NCI-H510A (cell line): ENCODE measurements at regions not wholly inside any gene's neighbourhood (a gene's known extent, or its start where the extent isn't known, plus 50 kb on each side); places are given as distances from the start of the nearest gene placed in this dataset.

Experiments used
- DNase-seq: peaks from one replicate; lab custom pipeline; 2025; lab: John Stamatoyannopoulos, UW

DNA sequence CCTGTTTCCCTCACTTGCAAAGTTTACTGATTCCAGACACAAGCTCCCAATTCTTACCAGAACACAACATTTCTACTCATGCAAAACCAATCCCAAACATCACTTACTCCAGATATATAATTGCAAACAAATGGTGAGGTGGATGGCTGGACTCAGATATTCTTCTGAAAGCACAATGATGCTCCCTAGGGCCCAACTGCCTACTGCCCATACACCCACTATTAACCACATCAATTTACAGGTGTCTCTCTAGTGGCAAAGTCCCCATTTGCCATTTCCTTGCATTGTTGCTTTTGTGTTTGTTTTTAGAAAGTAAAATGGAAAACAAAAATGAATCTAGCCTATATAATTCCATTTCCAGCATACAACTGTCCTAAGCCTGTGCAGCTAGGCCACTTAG is 320.9 kb upstream of the PRDM1 start:
- DNase-seq = no peak

DNA sequence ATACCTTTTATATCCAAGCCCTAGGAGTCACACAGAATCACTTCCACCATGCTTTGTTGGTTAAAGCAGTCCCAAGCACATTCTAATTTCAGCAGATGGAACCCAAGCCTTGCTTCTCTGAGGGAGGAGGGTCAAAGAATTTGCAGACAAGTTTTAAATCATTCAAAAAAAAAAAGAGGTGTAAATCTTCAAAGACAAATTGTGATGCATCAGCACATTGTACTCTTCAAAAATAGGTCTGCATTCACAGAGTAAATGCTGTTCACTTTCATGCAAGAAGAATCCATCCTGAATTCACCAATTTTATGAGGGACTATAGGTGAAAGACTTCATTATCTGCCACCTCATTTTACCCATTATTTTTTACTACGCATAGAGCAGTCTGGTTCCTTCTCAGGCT is 321.8 kb upstream of the PRDM1 start:
- no peak for DNase-seq

DNA sequence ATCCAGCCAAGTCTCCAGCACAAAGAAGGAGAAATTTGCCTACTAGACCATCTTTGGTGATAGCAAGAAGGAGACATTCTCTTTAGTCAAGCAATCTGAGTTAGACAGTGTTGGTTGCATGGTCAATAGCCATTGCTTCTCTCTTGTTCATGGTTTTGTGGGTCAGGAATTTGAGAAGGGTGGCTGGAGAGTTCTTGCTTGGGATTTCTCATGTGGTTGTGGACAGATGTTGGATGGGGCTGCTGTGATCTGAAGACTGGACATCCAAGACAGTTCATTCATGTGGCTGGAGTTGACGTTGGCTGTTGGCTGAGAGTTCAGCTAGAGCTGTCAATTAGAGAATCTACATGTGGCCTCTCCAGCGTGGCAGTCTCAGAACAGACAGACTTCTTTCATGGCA is 322.3 kb upstream of the PRDM1 start:
- DNase-seq = no peak

GRCh38 chr6:105760746-105761145 is 325.4 kb upstream of the PRDM1 start:
- DNase-seq = no peak

DNA sequence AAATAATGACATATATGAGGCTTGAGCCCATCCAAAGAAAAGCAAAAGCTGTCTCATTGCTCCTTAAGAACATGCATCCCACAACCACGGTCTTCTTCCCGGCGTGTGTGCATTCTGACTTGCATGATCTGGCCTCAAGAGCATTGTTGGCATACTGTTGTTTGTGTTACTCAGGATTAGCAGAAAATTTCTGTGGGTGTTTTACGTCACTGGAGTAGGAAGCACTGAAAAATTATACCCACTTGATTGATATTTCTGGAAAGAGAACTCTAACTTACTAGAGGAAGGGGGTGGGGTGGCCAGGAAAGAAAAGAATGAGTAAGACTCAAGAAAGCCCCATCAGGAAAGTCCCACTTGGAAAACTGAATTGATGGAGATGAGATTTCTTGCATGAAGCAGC is 326.2 kb upstream of the PRDM1 start:
- DNase-seq = no peak

- DNase-seq = peak; percentile 25
Observed at GRCh38 chr6:105759015-105759414, 327.1 kb upstream of the PRDM1 start.

DNA sequence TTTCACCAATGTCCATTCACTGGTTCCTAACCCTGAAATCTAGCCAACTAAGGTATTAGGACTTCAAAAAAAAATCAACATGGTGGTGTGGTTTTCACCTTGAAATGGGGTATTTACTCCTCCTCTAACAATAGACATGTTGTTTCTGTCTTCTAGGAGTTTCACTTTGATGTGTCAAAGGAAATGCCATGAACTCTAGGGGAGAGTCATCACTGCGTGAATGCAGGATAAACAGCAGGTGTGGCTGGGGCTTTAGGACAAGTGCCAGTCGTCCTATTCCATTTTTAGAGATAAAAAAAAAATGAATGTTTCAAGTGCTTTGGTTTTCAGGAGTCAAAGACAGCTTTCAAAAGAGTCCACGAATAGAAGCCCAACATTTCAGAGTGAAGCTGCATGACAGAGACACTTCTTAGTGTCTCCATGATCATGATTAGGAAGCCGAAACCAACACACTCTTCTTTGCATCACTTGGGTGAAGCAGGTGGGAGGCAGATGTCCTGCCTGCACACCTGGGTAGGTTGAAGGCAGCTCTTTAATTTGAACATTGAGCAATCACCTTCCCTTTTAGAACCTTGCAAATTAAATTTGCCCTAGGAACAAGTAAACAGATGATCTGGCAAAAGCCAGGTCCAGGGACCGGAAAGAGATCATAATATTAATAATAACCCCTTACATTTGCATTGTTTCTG is 328.5 kb upstream of the PRDM1 start:
- no peak for DNase-seq

DNA sequence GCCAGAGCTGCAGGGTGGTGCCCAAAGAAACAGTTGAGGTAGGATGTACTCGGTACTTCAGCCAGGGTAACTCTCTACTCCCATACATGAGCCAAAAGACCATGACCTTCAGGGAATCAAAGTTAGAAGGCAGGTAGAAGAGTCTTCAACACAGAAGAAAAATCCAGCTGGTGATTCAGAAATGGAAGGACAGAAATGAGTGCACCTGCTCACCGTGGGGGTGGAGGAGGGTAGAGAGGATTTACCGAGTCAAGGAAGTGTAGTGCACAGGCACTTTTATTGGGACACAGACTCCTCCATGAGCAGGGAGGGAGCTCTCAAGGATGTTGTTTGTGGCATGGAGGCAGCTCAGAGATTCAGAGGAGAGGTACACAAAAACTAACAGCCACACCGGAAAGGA is 330.3 kb upstream of the PRDM1 start:
- DNase-seq = no peak

DNA sequence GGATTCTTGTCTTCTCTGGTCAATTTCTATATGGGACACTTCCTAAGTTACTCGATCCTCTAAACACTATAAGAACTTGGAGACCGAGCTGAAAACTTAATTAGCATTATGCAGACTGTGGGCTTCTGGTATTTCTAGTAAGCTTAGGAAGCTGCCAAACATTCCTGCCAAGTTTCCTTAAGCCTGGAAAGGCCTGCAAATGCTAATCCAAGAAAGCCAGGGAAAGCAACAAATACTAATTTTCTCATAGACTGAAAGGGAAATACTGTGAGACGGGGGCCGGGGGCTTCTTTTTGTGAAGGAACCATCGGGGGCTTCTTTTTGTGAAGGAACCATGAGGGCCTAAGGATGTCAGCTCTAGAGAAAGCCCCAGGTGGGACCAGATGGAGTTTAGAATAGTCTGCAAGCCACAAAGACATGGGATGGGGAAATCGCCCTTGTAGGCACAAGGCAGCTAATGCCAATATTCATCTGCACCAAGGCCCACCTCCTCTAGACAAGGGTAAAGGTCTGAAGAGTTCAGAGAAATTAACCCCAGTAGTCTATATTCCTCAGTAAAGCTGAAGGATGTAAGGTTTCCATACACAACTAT is 332.4 kb upstream of the PRDM1 start:
- DNase-seq = no peak

DNA sequence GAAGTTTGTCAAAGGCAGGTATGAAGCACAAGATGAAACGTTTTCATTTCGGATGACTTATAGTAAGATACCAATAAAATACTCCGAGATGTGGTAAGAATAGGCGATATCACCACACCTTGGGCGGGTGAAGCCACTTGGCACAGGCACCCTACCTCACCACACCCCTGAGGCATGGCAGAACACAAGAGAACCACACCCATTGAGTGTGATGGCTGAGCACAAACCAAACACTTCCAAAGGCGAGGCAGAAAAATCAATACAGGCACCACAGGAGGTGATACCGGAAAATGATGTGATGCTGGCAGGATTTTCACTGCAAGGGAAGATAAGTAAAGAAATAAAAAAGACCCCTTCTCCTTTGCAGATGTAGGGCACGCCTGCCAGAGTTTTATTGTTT is 332.9 kb upstream of the PRDM1 start:
- DNase-seq = no peak

DNA sequence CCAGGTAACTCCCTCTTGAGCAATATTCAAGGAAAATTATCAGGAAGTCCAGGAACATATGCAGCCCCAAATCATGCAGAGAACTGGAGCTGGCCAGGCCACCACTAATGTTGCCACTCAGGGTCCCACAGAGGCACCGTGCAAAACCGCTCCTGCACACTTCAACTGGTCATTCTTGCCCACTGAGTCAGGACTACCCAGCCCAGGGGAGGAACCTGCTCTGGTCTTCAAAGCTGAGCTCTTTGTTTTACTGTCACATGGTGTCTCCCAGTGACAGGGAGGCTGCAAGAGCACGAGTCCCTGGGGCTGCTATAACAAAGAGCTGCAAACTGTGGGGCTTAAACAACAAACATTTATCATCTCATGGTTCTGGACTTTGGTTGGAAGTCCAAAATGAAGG is 336.0 kb upstream of the PRDM1 start:
- no peak for DNase-seq

GRCh38 chr6:105748737-105749161 is 337.4 kb upstream of the PRDM1 start:
- no peak for DNase-seq

- no peak for DNase-seq
Observed at GRCh38 chr6:105747823-105748405, 338.2 kb upstream of the PRDM1 start.

DNA sequence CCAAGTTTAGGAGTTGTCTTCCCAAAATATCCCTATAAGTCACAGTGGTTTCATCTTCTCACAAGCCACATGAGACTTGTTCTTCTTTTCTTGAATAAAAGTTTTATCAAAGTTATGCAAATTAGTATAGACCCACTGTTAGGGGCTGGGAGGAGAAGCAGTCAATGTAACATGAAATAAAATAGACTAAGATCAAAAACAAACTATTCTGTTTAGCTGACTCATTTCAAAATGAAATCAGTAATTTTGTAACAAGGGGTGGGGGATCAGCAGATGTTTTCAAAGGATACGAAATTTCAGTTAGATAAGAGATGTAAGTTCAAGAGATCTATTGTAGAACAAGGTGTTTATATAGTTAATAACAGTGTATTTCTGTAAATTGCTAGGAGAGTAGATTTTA is 339.6 kb upstream of the PRDM1 start:
- DNase-seq = no peak

DNA sequence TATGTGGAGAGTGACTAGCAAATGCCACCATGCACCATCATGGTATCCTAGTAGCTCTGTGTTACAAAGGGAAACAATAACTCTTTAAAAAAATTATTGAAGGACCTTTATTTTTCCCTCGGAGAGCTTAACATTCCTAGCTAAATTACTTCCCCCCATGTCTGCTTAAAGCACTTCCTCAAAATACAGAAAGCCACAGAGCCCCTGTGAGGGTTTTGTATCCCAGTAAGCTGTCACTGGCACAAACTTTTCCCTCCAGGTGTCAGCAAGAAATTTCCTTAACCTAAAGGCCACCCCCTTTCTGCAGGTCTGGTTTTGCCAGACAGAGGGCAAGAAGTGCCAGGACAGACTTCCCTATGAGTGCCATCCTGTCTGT is 340.0 kb upstream of the PRDM1 start:
- DNase-seq = no peak

DNA sequence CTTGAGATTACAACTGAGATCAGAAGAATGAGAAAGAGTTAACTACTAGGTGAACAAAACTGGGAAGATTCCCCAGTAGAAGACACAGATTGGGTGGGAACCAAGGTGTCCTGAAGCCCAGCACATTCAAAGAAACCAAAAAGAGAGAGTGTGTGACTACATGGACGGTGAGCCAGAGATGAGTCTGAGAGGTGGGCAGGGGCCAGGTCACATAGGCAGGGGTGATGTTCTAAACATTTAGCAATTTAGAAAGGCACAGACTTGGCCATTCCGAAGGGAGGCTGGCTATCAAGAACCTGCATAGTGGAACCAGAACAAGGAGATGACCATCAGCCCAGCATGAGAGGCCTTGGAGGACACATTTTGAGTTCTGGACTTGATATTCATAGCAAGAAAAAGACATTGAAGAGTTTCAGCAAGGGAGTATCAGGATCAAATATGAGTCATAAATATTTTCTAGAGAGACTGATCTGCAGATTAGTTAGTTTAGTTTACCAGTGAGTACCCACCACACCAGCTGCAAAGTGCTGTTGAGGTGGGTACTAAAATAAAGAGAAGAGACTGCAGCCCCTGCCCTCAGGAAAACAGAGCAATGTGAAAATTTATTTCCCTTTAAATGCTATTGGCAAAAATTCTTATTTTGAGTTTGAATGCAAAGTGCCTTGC is 340.5 kb upstream of the PRDM1 start:
- DNase-seq = no peak

DNA sequence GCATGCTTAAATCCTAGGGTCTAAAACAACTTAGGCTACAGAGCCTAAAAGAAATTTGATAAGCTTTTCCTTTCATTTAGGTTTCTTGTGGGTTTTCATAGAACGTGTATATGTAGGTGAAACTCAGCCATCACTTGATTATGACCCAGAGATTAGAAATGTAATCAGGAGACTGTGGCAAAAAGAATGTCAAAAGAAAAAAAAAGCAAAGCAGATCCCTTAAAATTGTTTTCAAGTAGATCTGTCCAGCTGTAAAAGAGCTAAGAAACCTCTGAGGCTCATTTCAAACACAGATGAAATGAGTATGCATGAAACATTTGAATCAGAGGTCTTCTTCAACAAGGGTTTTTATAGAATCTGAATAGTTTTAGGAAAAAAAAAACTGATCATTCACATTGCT is 341.3 kb upstream of the PRDM1 start:
- no peak for DNase-seq

DNA sequence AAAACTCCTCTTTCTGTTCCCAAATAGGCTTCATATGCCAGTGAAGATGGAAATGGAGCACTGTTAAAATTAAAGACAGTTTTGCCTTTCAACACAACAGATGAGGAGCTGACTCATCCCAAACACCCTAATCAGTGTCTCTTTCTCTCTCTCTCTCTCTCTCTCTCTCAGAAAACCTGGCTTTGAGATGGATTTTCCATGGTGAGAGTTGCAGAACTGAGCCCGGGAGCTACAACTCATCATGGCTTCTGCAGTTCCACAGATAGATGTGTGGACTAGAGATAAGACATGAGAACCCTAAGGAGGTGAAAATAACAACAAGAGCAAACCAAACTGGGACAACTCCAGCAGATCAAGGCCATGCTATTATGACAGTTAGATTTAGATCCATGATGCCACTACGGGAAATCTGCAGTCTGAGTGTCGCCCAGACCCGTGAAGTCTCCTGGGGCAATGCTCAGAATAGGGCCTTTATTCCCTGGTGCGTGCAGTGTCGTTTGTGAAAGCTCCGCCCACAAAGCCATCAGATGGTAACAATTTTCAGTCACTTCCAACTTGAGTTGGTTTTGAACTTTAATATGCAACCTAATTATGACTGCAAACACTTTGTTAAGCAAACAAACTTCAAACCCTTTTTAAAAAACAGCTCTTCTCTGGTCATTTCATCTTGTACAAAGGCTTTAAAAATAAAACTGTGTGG is 338.2 kb upstream of the PREP start:
- no peak for DNase-seq

DNA sequence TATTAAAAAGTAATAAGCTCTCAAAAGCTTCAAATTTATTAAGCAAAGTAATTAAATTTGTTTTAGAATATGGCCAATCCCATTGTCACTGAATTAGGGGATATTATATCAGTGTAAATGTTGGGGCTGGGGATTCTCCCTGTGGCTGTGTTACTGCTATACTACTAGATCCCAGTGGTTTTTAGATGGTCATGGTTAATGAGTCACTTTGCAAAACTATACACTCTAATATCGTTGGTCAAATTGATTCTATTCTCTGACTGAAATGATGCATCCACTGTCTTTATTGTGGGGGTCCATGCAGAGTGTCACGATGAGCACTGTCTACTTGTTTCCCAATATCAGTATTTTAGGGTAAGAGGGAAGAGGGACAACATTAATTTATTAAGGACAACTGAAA is 336.9 kb upstream of the PREP start:
- no peak for DNase-seq

GRCh38 chr6:105733556-105734162 is 330.8 kb upstream of the PREP start:
- DNase-seq = no peak

- no peak for DNase-seq
Observed at GRCh38 chr6:105728995-105729394, 326.1 kb upstream of the PREP start.
